ENCODE measurements at regions not wholly inside any gene's neighbourhood (a gene's known extent, or its start where the extent isn't known, plus 50 kb on each side); places are given as distances from the start of the nearest gene placed in this dataset.

Small RNA genes lying in the stretch of these regions (small RNA-seq; reads per million reads assigned to genes)
- gene AC016925.1 (0 reads per million in 3 experiments), gene AC016925.2 (0 reads per million in 3 experiments), gene AL009048.1 (0 reads per million in 3 experiments), gene AL096861.1 (0 reads per million in 3 experiments), gene RNU6-382P (0 reads per million in 3 experiments)

Data from neural cell (in vitro differentiated cells).